ENCODE measurements at regions not wholly inside any gene's neighbourhood (a gene's known extent, or its start where the extent isn't known, plus 50 kb on each side); places are given as distances from the start of the nearest gene placed in this dataset.

- H3K4me1 ChIP-seq (ENCODE audit: control insufficient read depth, insufficient read depth, low read length): no peaks in the 10 kb centered on the region
- 86% methylated on average over 6 of the region's 6 CpGs for WGBS
- ATAC-seq: no peak
- no peaks in the 10 kb centered on the region for H3K9me3 ChIP-seq (ENCODE audit: control insufficient read depth, low read length)
- no peak for DNase-seq
- no peak overlapping the region for H3K27ac ChIP-seq (ENCODE audit: low read length)
- intact Hi-C loops (cut with DNase I): no loop called here
- no peak overlapping the region for H3K4me3 ChIP-seq (ENCODE audit: low read length)
- no peaks in the 10 kb centered on the region for H3K27me3 ChIP-seq (ENCODE audit: control insufficient read depth, insufficient read depth)
These were observed 93.4 kb downstream of the ZFP64 start for GRCh38 chr20:52098186-52098585.

GRCh38 chr20:52096117-52096516 is 95.5 kb downstream of the ZFP64 start:
- H3K9me3 ChIP-seq (ENCODE audit: control insufficient read depth, low read length): no peaks in the 10 kb centered on the region
- ATAC-seq (no peak), DNase-seq (no peak)
- H3K4me3 ChIP-seq (ENCODE audit: low read length): no peak overlapping the region
- 96% methylated on average over 6 of the region's 6 CpGs for WGBS
- intact Hi-C loops (cut with DNase I): no loop called here
- H3K27me3 ChIP-seq (ENCODE audit: control insufficient read depth, insufficient read depth): no peaks in the 10 kb centered on the region
- no peak overlapping the region for H3K27ac ChIP-seq (ENCODE audit: low read length)
- no peaks in the 10 kb centered on the region for H3K4me1 ChIP-seq (ENCODE audit: control insufficient read depth, insufficient read depth, low read length)

GRCh38 chr20:52094693-52095092 is 96.9 kb downstream of the ZFP64 start:
- Histone ChIP-seq H3K4me1 (ENCODE audit: control insufficient read depth, insufficient read depth, low read length) (no peaks in the 10 kb centered on the region), H3K9me3 (ENCODE audit: control insufficient read depth, low read length) (no peaks in the 10 kb centered on the region), H3K4me3 (ENCODE audit: low read length) (no peak overlapping the region), H3K27ac (ENCODE audit: low read length) (no peak overlapping the region), H3K27me3 (ENCODE audit: control insufficient read depth, insufficient read depth) (no peaks in the 10 kb centered on the region)
- ATAC-seq (no peak), DNase-seq (no peak)
- intact Hi-C loops (cut with DNase I): no loop called here
- 90% methylated on average over 2 of the region's 2 CpGs for WGBS

DNA sequence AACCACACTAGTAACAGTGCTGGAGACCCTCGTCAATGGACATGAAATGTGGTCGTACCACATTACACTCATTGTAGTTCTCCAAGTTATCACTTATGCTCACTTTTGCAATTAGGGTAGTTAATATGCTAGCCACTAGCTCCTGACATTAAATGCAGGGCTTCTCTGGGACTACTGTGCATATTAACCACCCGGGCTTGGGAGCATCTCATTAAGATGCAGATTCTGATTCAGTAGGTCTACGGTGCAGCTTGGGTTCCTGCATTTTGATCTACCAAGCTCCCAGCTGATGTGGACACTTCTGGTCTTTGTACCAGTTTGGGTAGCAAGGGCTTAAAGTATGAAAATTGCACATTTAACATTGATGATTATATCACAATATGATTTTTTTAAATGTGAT is 98.0 kb downstream of the ZFP64 start:
- no peaks in the 10 kb centered on the region for H3K9me3 ChIP-seq (ENCODE audit: control insufficient read depth, low read length)
- no peaks in the 10 kb centered on the region for H3K4me1 ChIP-seq (ENCODE audit: control insufficient read depth, insufficient read depth, low read length)
- H3K27me3 ChIP-seq (ENCODE audit: control insufficient read depth, insufficient read depth): no peaks in the 10 kb centered on the region
- intact Hi-C loops (cut with DNase I): no loop called here
- DNase-seq (no peak), ATAC-seq (no peak)
- H3K27ac ChIP-seq (ENCODE audit: low read length): no peak overlapping the region
- no peak overlapping the region for H3K4me3 ChIP-seq (ENCODE audit: low read length)
- whole genome bisulfite sequencing: 96% methylated on average over 4 of the region's 4 CpGs

GRCh38 chr20:52090035-52090434 is 101.5 kb downstream of the ZFP64 start:
- Histone ChIP-seq H3K27ac (ENCODE audit: low read length) (no peak overlapping the region), H3K27me3 (ENCODE audit: control insufficient read depth, insufficient read depth) (no peaks in the 10 kb centered on the region), H3K9me3 (ENCODE audit: control insufficient read depth, low read length) (peaks cover 2% of the 10 kb centered on the region), H3K4me3 (ENCODE audit: low read length) (no peak overlapping the region), H3K4me1 (ENCODE audit: control insufficient read depth, insufficient read depth, low read length) (no peaks in the 10 kb centered on the region)
- ATAC-seq (no peak), DNase-seq (no peak)
- intact Hi-C loops (cut with DNase I): no loop called here
- WGBS: 97% methylated on average over 3 of the region's 3 CpGs

GRCh38 chr20:52087471-52087870 is 104.1 kb downstream of the ZFP64 start:
- H3K4me1 ChIP-seq (ENCODE audit: control insufficient read depth, insufficient read depth, low read length): no peaks in the 10 kb centered on the region
- H3K27me3 ChIP-seq (ENCODE audit: control insufficient read depth, insufficient read depth): no peaks in the 10 kb centered on the region
- H3K27ac ChIP-seq (ENCODE audit: low read length): no peak overlapping the region
- no peak for DNase-seq
- intact Hi-C loops (cut with DNase I): loop anchor here (10.0 kb wide), 2 partner anchors 443 to 453 kb away; no protein-coding TSS in a partner anchor
- ATAC-seq: no peak
- H3K4me3 ChIP-seq (ENCODE audit: low read length): no peak overlapping the region
- peaks cover 2% of the 10 kb centered on the region for H3K9me3 ChIP-seq (ENCODE audit: control insufficient read depth, low read length)

DNA sequence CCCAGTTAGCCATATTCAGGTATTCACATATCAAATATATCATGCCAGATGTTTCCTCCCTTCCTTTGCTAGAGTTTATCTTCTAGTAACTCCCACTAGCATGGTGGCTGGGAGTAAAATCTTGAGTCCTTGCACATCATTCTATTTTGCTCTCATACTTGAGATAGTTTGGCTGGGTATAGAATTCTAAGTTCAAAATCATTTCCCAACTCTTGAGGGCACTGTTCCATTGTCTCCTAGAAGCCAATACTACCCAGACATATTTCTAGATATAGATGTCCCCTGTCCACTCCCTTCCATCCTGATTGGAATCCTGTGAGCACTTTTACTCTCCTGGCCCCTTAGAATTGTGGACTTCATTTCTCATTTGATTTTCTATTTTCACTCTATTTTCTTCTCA is 104.7 kb downstream of the ZFP64 start:
- intact Hi-C loops (cut with DNase I): loop anchor here (10.0 kb wide), 2 partner anchors 442 to 452 kb away; no protein-coding TSS in a partner anchor
- Histone ChIP-seq H3K27ac (ENCODE audit: low read length) (no peak overlapping the region), H3K27me3 (ENCODE audit: control insufficient read depth, insufficient read depth) (no peaks in the 10 kb centered on the region), H3K4me3 (ENCODE audit: low read length) (no peak overlapping the region), H3K9me3 (ENCODE audit: control insufficient read depth, low read length) (peaks cover 2% of the 10 kb centered on the region), H3K4me1 (ENCODE audit: control insufficient read depth, insufficient read depth, low read length) (no peaks in the 10 kb centered on the region)
- DNase-seq: no peak
- ATAC-seq: no peak

GRCh38 chr20:52084727-52085126 is 106.9 kb downstream of the ZFP64 start:
- no peak for ATAC-seq
- Histone ChIP-seq H3K27ac (ENCODE audit: low read length) (no peak overlapping the region), H3K27me3 (ENCODE audit: control insufficient read depth, insufficient read depth) (no peaks in the 10 kb centered on the region), H3K4me3 (ENCODE audit: low read length) (no peak overlapping the region), H3K4me1 (ENCODE audit: control insufficient read depth, insufficient read depth, low read length) (no peaks in the 10 kb centered on the region), H3K9me3 (ENCODE audit: control insufficient read depth, low read length) (peaks cover 2% of the 10 kb centered on the region)
- intact Hi-C loops (cut with DNase I): loop anchor here (10.0 kb wide), 2 partner anchors 440 to 450 kb away; no protein-coding TSS in a partner anchor
- no peak for DNase-seq
- 94% methylated on average over 28 of the region's 28 CpGs for WGBS

DNA sequence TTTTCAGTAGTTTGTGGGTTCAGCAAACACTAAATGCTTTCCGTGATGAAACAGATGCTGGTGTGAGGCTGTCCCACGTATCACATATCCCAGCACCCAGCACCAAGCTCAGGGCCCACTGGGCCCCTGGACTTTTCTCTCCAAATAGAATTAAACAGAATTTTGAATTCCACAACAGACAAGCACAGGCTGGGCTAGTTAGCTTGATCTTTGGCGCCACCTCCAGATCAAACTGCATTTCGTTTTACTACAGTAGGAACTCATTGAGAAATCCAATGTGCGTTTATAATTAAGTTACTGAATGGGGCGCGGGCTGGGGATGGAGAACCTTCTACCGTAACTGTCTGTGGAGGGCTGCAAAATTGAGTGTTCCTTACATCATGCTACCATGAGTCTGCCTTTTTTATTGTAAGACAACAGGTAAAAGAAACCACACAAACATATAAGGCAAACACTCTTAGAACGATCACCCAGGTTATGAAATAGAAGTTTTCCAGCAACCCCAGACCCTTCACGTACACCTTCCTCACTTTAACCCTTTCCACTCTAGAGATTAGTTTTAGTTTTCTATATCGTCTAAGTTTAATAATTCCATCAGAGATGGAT is 107.8 kb downstream of the ZFP64 start:
- ATAC-seq (peak; percentile 31 to 56), DNase-seq (peak in 2 of 3 donors; percentile 39 to 71)
- H3K27me3 ChIP-seq (ENCODE audit: control insufficient read depth, insufficient read depth): no peaks in the 10 kb centered on the region
- no peak overlapping the region for H3K27ac ChIP-seq (ENCODE audit: low read length)
- peaks cover 2% of the 10 kb centered on the region for H3K9me3 ChIP-seq (ENCODE audit: control insufficient read depth, low read length)
- no peak overlapping the region for H3K4me3 ChIP-seq (ENCODE audit: low read length)
- intact Hi-C loops (cut with DNase I): loop anchor here (10.0 kb wide), 2 partner anchors 439 to 449 kb away; no protein-coding TSS in a partner anchor
- no peaks in the 10 kb centered on the region for H3K4me1 ChIP-seq (ENCODE audit: control insufficient read depth, insufficient read depth, low read length)
- WGBS: 44% methylated on average over 11 of the region's 11 CpGs

GRCh38 chr20:52082612-52083011 is 109.0 kb downstream of the ZFP64 start:
- no peak overlapping the region for H3K4me3 ChIP-seq (ENCODE audit: low read length)
- DNase-seq (no peak), ATAC-seq (no peak)
- H3K27me3 ChIP-seq (ENCODE audit: control insufficient read depth, insufficient read depth): no peaks in the 10 kb centered on the region
- H3K27ac ChIP-seq (ENCODE audit: low read length): no peak overlapping the region
- peaks cover 2% of the 10 kb centered on the region for H3K9me3 ChIP-seq (ENCODE audit: control insufficient read depth, low read length)
- H3K4me1 ChIP-seq (ENCODE audit: control insufficient read depth, insufficient read depth, low read length): no peaks in the 10 kb centered on the region
- intact Hi-C loops (cut with DNase I): loop anchor here (10.0 kb wide), 2 partner anchors 438 to 448 kb away; no protein-coding TSS in a partner anchor

GRCh38 chr20:52081791-52082190 is 109.8 kb downstream of the ZFP64 start:
- DNase-seq (no peak), ATAC-seq (no peak)
- no peak overlapping the region for H3K4me3 ChIP-seq (ENCODE audit: low read length)
- no peaks in the 10 kb centered on the region for H3K9me3 ChIP-seq (ENCODE audit: control insufficient read depth, low read length)
- intact Hi-C loops (cut with DNase I): loop anchor here (10.0 kb wide), 2 partner anchors 437 to 447 kb away; no protein-coding TSS in a partner anchor
- 93% methylated on average over 2 of the region's 2 CpGs for WGBS
- no peak overlapping the region for H3K27ac ChIP-seq (ENCODE audit: low read length)
- H3K27me3 ChIP-seq (ENCODE audit: control insufficient read depth, insufficient read depth): no peaks in the 10 kb centered on the region
- H3K4me1 ChIP-seq (ENCODE audit: control insufficient read depth, insufficient read depth, low read length): no peaks in the 10 kb centered on the region

GRCh38 chr20:52081066-52081465 is 110.5 kb downstream of the ZFP64 start:
- H3K4me3 ChIP-seq (ENCODE audit: low read length): no peak overlapping the region
- intact Hi-C loops (cut with DNase I): loop anchor here (10.0 kb wide), 2 partner anchors 436 to 446 kb away; no protein-coding TSS in a partner anchor
- no peak overlapping the region for H3K27ac ChIP-seq (ENCODE audit: low read length)
- H3K27me3 ChIP-seq (ENCODE audit: control insufficient read depth, insufficient read depth): no peaks in the 10 kb centered on the region
- ATAC-seq (no peak), DNase-seq (no peak)
- WGBS: 76% methylated on average over 5 of the region's 5 CpGs
- no peaks in the 10 kb centered on the region for H3K4me1 ChIP-seq (ENCODE audit: control insufficient read depth, insufficient read depth, low read length)
- no peaks in the 10 kb centered on the region for H3K9me3 ChIP-seq (ENCODE audit: control insufficient read depth, low read length)
